H1 (cell line): ENCODE measurements at regions not wholly inside any gene's neighbourhood (a gene's known extent, or its start where the extent isn't known, plus 50 kb on each side); places are given as distances from the start of the nearest gene placed in this dataset.

Experiments used
- CTCF ChIA-PET: fragments of 300-600 bp; sonication (Branson Sonifier 250); formaldehyde crosslinking; loops from one replicate; lab custom pipeline; 2021; ENCODE audit not compliant: partially characterized antibody; lab: Charles Lee
- POLR2A ChIA-PET: fragments of 300-600 bp; sonication (Branson Sonifier 250); formaldehyde crosslinking; loops from one replicate; lab custom pipeline; 2021; ENCODE audit warnings: inconsistent platforms; ENCODE audit not compliant: partially characterized antibody; lab: Charles Lee
- DNase-seq, 2 experiments: peaks; one replicate each; pipeline versions ENCODE4 v3.0.0 to v3.0.0-alpha.2; 2010 to 2022; ENCODE audit warnings: low spot score in 2 of 2, low read depth in 1 of 2, mixed read lengths in 1 of 2
- FAIRE-seq: peaks from 2 replicates; lab custom pipeline; 2011; peaks lifted over from hg19 to GRCh38; lab: Jason Lieb, UNC
- H2AFZ ChIP-seq: 2 replicates; pipeline ENCODE4 v1.8.1; 2012; ENCODE audit warnings: low read length, inconsistent platforms
- H2AK5ac ChIP-seq: 2 replicates; pipeline ENCODE4 v1.6.1; 2013; ENCODE audit warnings: low read depth, low read length
- H2BK120ac ChIP-seq: replicated peaks from 2 replicates; pipeline ENCODE3; 2013; ENCODE audit warnings: low read depth, low read length, inconsistent platforms
- H2BK12ac ChIP-seq: 2 replicates; pipeline ENCODE4 v1.6.1; 2013; ENCODE audit warnings: low read depth, low read length
- H2BK15ac ChIP-seq: 2 replicates; pipeline ENCODE4 v1.6.1; 2013; ENCODE audit warnings: low read length
- H2BK20ac ChIP-seq: 2 replicates; pipeline ENCODE4 v1.6.1; 2013; ENCODE audit warnings: low read length
- H2BK5ac ChIP-seq: 2 replicates; pipeline ENCODE4 v1.6.1; 2013; ENCODE audit warnings: low read depth, low read length
- H3K14ac ChIP-seq: 2 replicates; pipeline ENCODE4 v1.6.1; 2013; ENCODE audit warnings: inconsistent platforms; ENCODE audit not compliant: insufficient read length
- H3K18ac ChIP-seq: 2 replicates; pipeline ENCODE4 v1.6.1; 2013; ENCODE audit warnings: low read length; ENCODE audit errors: extremely low read depth
- H3K23ac ChIP-seq: 2 replicates; pipeline ENCODE4 v1.6.1; 2013; ENCODE audit warnings: inconsistent platforms; ENCODE audit not compliant: insufficient read length
- H3K23me2 ChIP-seq: 2 replicates; pipeline ENCODE4 v1.6.1; 2013; ENCODE audit warnings: low read depth, low read length
- H3K27ac ChIP-seq: 2 replicates; pipeline ENCODE4 v1.6.1; 2011; ENCODE audit warnings: low read depth, low read length, inconsistent platforms
- H3K27me3 ChIP-seq, 4 experiments: replicated peaks in 1 of 4; 1 replicate in 1 of 4; 2 replicates in 3 of 4; pipeline versions ENCODE4 v1.6.1 to v1.8.1; 2011 to 2013; ENCODE audit warnings: low read length in 3 of 4, mild to moderate bottlenecking in 3 of 4, inconsistent platforms in 2 of 4, mixed read lengths in 2 of 4, moderate library complexity in 1 of 4; ENCODE audit not compliant: control insufficient read depth in 3 of 4, insufficient read depth in 3 of 4; ENCODE audit errors: extremely low read depth in 1 of 4
- H3K36me3 ChIP-seq, 4 experiments: 2 replicates each; pipeline versions ENCODE4 v1.6.1 to v1.8.1; 2011 to 2013; ENCODE audit warnings: mild to moderate bottlenecking in 4 of 4, low read length in 3 of 4, moderate library complexity in 2 of 4, control low read depth in 1 of 4, inconsistent platforms in 1 of 4; ENCODE audit not compliant: insufficient read depth in 4 of 4, control insufficient read depth in 2 of 4
- H3K4ac ChIP-seq: replicated peaks from 2 replicates; pipeline ENCODE3; 2013; ENCODE audit warnings: low read length, low read depth, mixed read lengths, inconsistent platforms; ENCODE audit not compliant: insufficient read length
- H3K4me1 ChIP-seq, 4 experiments: replicated peaks in 1 of 4; 1 replicate in 1 of 4; 2 replicates in 3 of 4; pipeline versions ENCODE4 v1.6.1 to v1.8.1; 2011 to 2013; ENCODE audit warnings: low read length in 3 of 4, inconsistent platforms in 2 of 4, mixed read lengths in 1 of 4; ENCODE audit not compliant: insufficient read depth in 4 of 4, control insufficient read depth in 3 of 4
- H3K4me2 ChIP-seq, 2 experiments: 2 replicates each; pipeline versions ENCODE4 v1.6.1 to v1.8.1; 2011 to 2013; ENCODE audit warnings: low read depth in 2 of 2, low read length in 2 of 2, control low read depth in 1 of 2, inconsistent platforms in 1 of 2, mild to moderate bottlenecking in 1 of 2; ENCODE audit not compliant: insufficient read depth in 1 of 2
- H3K4me3 ChIP-seq, 4 experiments: fragments of 200-600, 300-600 bp in 1 of 4; sonication (generic), shearing (Covaris generic), sonication (Bioruptor Twin) in 1 of 4; 2 replicates each; pipeline versions ENCODE4 v1.5.1 to v1.8.1; 2011 to 2016; ENCODE audit warnings: low read length in 4 of 4, low read depth in 3 of 4, control low read depth in 2 of 4, inconsistent platforms in 2 of 4, mild to moderate bottlenecking in 2 of 4, mixed read lengths in 1 of 4, moderate library complexity in 1 of 4; ENCODE audit not compliant: insufficient read depth in 2 of 4; ENCODE audit errors: extremely low read depth in 1 of 4
- H3K56ac ChIP-seq: replicated peaks from 2 replicates; pipeline ENCODE3; 2013; ENCODE audit warnings: low read depth, mild to moderate bottlenecking, mixed read lengths, low read length, inconsistent platforms; ENCODE audit not compliant: insufficient read length
- H3K79me1 ChIP-seq: 2 replicates; pipeline ENCODE4 v1.6.1; 2013; ENCODE audit warnings: low read depth, low read length, control low read depth
- H3K79me2 ChIP-seq, 2 experiments: 2 replicates each; pipeline versions ENCODE4 v1.6.1 to v1.8.1; 2012 to 2013; ENCODE audit warnings: low read length in 2 of 2, mild to moderate bottlenecking in 2 of 2, inconsistent platforms in 1 of 2; ENCODE audit not compliant: insufficient read depth in 2 of 2, control insufficient read depth in 1 of 2
- H3K9ac ChIP-seq, 4 experiments: replicated peaks in 1 of 4; 1 replicate in 1 of 4; 2 replicates in 3 of 4; pipeline versions ENCODE4 v1.6.1 to v1.8.1; 2011 to 2013; ENCODE audit warnings: low read depth in 3 of 4, low read length in 3 of 4, control low read depth in 2 of 4, mild to moderate bottlenecking in 2 of 4, moderate library complexity in 2 of 4, inconsistent platforms in 1 of 4; ENCODE audit errors: extremely low read depth in 1 of 4
- H3K9me3 ChIP-seq, 2 experiments: 2 replicates each; pipeline versions ENCODE4 v1.6.1 to v1.8.1; 2012 to 2013; ENCODE audit warnings: mild to moderate bottlenecking in 2 of 2, moderate library complexity in 2 of 2, control low read depth in 1 of 2, inconsistent platforms in 1 of 2, low read depth in 1 of 2, low read length in 1 of 2, mixed read lengths in 1 of 2; ENCODE audit not compliant: insufficient read depth in 2 of 2
- H4K20me1 ChIP-seq, 2 experiments: replicated peaks in 1 of 2; 2 replicates each; pipeline versions ENCODE3 to v1.8.1; 2011 to 2013; ENCODE audit warnings: inconsistent platforms in 2 of 2, low read length in 2 of 2, mild to moderate bottlenecking in 1 of 2; ENCODE audit not compliant: insufficient read depth in 2 of 2, control insufficient read depth in 1 of 2
- H4K5ac ChIP-seq: 2 replicates; pipeline ENCODE4 v1.6.1; 2013; ENCODE audit warnings: low read length, low read depth, mixed read lengths, inconsistent platforms; ENCODE audit not compliant: insufficient read length
- H4K8ac ChIP-seq: 2 replicates; pipeline ENCODE4 v1.8.0; 2013; ENCODE audit warnings: mild to moderate bottlenecking, moderate library complexity, low read length, inconsistent platforms; ENCODE audit not compliant: insufficient read depth; ENCODE audit errors: extremely low read depth
- H4K91ac ChIP-seq: replicated peaks from 2 replicates; pipeline ENCODE3; 2013; ENCODE audit warnings: low read length, mixed read lengths, inconsistent platforms; ENCODE audit not compliant: insufficient read length
- CEBPB ChIP-seq: IDR thresholded peaks from 2 replicates; pipeline ENCODE4 v1.6.1; 2012; ENCODE audit warnings: low read depth, low read length
- JUN ChIP-seq: IDR thresholded peaks from 2 replicates; pipeline ENCODE4 v1.6.1; 2011; ENCODE audit warnings: low read depth, mild to moderate bottlenecking, improper control_type of control experiment, low read length
- RXRA ChIP-seq: IDR thresholded peaks from 2 replicates; pipeline ENCODE4 v1.6.1; 2011; ENCODE audit warnings: low read depth, mild to moderate bottlenecking, low read length, moderate library complexity; ENCODE audit not compliant: insufficient read depth
- USF2 ChIP-seq: IDR thresholded peaks from 2 replicates; pipeline ENCODE4 v1.6.1; 2011; ENCODE audit warnings: low read length, improper control_type of control experiment
- WGBS, 2 experiments: shearing (Covaris generic) in 1 of 2; methylation state at CpG; one replicate each; pipeline versions ENCODE4 v1.1.6 to v1.1.7; 2013 to 2015; ENCODE audit warnings: low lambda C conversion rate in 2 of 2, mixed read lengths in 2 of 2, inconsistent platforms in 1 of 2, low coverage in 1 of 2, missing lambda C conversion rate in 1 of 2; ENCODE audit not compliant: insufficient replicate concordance in 2 of 2, insufficient coverage in 1 of 2, insufficient read length in 1 of 2; ENCODE audit errors: extremely low coverage in 1 of 2, missing lambda C conversion rate in 1 of 2; 5-methylcytosine and 5-hydroxymethylcytosine counted together

- no peaks in the 10 kb centered on the region for H3K23me2 ChIP-seq
- CTCF ChIA-PET, result interaction anchor here (0.6 kb wide), 1 partner anchor 12 kb away, joined by 5 read pairs; no protein-coding TSS in a partner anchor
- no peak overlapping the region for H2BK15ac ChIP-seq
- H2AK5ac ChIP-seq, result no peak overlapping the region
- no peak overlapping the region for H3K14ac ChIP-seq
- H2BK5ac ChIP-seq, result no peak overlapping the region
- peak; percentile 36 for FAIRE-seq
- TF ChIP-seq RXRA, result no peak
- no peak for TF ChIP-seq JUN
- no peak for TF ChIP-seq USF2
- no peak for TF ChIP-seq CEBPB
- TF ChIP-seq, all 59 proteins: peak for 0
- POLR2A ChIA-PET, result no interaction called here
- no peak overlapping the region for H2BK120ac ChIP-seq
- H3K9me3 ChIP-seq, result no peaks in the 10 kb centered on the region
- H4K8ac ChIP-seq, result no peak overlapping the region
- H4K5ac ChIP-seq, result no peak overlapping the region
- no peaks in the 10 kb centered on the region for H3K36me3 ChIP-seq
- H3K18ac ChIP-seq, result no peak overlapping the region
- H4K20me1 ChIP-seq, result no peaks in the 10 kb centered on the region
- no peak overlapping the region for H3K27ac ChIP-seq
- H3K4me1 ChIP-seq, result peaks cover 0 to 5% (median 1%) of the 10 kb centered on the region in 4 experiments; a peak in 2 of 7 replicates
- no peak overlapping the region for H3K4ac ChIP-seq
- no peak overlapping the region for H3K4me2 ChIP-seq
- no peak overlapping the region for H3K9ac ChIP-seq
- no peak overlapping the region for H3K4me3 ChIP-seq
- H2AFZ ChIP-seq, result no peak overlapping the region
- H3K79me2 ChIP-seq, result no peaks in the 10 kb centered on the region
- no peak for DNase-seq
- H4K91ac ChIP-seq, result no peak overlapping the region
- no peak overlapping the region for H2BK12ac ChIP-seq
- H3K56ac ChIP-seq, result no peak overlapping the region
- 60% methylated on average over 7 of the region's 7 CpGs; no CpG with 5 or more reads in 1 of the 2 experiments for WGBS, 2 experiments
- H3K27me3 ChIP-seq, result no peaks in the 10 kb centered on the region
- no peak overlapping the region for H3K23ac ChIP-seq
- H2BK20ac ChIP-seq, result no peak overlapping the region; the same call in 1 of the 2 replicates
- H3K79me1 ChIP-seq, result no peaks in the 10 kb centered on the region
Measured at GRCh38 chr4:83658806-83659205, 122.9 kb downstream of the GPAT3 start.
